Activated CD4-positive, alpha-beta T cell treated with anti-CD3 and anti-CD28 coated beads, Interleukin-10, Interleukin-2, amounts not matched to agents 100 ng/mL and 50 ng/mL, durations not matched to agents 16 hours and 8 hours (primary cell): ENCODE measurements at regions not wholly inside any gene's neighbourhood (a gene's known extent, or its start where the extent isn't known, plus 50 kb on each side); places are given as distances from the start of the nearest gene placed in this dataset.
A peak's percentile ranks its signal among the peaks of the same experiment; 100 is the strongest.
"Not testable (repeated sequence)": the region's sequence is repeated elsewhere in the genome, so short reads cannot be mapped to it uniquely, and the experiment has no call there.

ENCODE experiments used
- DNase-seq: peaks from one replicate; pipeline ENCODE4 v3.0.0-alpha.2; 2020

GRCh38 chr16:35754391-35755369 is 2295.3 kb downstream of the TP53TG3F start:
- DNase-seq: no peak

DNA sequence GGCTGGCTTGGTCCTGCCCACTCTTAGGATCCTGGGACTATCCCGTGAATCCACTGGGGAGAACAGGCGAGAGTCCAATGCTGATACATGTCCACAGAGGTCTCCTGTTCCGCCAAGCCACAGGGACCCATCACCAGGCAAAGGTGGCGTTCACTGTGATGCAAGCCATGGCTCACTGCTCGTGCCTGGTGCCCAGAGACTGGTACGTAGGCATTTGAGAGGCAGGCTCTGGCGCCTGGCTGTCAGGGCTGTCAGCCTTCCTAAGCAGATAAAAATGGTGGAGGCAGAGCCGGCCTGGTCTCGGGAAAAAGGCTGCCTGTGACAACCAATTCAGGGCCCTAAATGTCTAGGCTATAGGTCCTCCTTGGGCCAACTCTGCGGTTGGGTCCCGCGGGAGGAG is 2329.0 kb downstream of the TP53TG3F start:
- no peak for DNase-seq

- no peak for DNase-seq
These were observed 2333.3 kb downstream of the TP53TG3F start for GRCh38 chr16:35792516-35793285.

GRCh38 chr16:35793601-35794000 is 2334.2 kb downstream of the TP53TG3F start:
- no peak for DNase-seq

GRCh38 chr16:35794896-35795295 is 2335.5 kb downstream of the TP53TG3F start:
- no peak for DNase-seq

GRCh38 chr16:35795361-35796029 is 2336.1 kb downstream of the TP53TG3F start:
- no peak for DNase-seq

DNA sequence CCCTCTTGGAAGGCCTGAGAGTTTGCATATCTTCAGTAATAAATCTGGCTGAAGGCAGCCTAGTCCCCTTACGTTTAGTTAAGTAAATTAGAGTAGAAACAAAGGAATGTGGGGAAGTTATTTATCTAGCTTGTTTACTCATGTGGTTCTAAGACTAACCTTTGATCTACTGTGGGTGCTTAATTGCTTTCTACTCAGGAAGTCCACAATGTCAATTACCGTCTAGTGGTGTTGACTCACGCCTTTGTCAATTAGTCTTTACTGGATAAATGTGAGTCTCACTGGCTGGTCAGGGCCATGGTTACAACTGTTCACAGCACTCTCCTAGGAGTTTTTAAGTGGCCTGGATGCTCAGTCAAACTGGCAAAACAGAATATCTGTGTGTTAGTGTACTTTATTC is 2338.4 kb downstream of the TP53TG3F start:
- DNase-seq: no peak

GRCh38 chr16:35798885-35799426 is 2339.5 kb downstream of the TP53TG3F start:
- DNase-seq: no peak

DNA sequence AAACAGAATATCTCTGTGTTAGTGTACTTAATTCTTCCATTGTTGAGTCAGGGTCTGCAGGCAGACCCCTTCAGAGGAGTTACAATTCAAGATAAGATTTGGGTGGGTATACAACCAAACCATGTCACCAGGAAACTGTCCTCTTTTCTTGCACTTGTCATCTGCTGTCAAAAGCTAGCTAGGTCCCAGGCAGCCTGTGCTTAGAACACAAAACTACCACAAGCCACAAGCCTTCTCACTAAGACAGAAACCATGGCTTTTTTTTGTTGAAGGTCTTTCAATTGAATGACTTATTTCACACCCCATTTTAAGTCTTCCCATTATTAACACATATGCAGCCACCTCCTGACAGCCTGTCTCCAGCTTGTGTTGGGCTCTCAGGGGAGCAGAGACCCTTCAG is 2345.1 kb downstream of the TP53TG3F start:
- DNase-seq: not testable (repeated sequence)

- DNase-seq: no peak
These were observed 2363.9 kb downstream of the TP53TG3F start for GRCh38 chr16:35823342-35823741.

DNA sequence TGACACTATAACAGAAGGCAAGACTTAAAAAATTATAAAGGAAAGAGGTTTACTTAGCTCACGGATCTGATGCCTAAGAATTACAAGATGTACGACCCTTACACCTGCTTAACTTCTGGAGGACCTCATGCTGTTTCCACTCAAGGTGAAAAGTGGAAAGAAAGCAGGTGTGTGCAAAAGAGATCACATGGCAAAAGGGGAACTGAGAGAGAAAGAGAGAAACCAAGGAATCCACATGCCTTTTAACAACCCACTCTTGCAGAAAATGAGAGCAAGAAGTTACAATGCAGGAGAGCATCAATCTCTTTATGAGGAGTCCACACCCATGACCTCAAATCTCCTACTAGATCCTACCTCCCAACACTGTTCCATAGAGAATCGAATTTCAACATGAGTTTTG is 2382.2 kb downstream of the TP53TG3F start:
- DNase-seq: no peak

GRCh38 chr16:35862242-35862641 is 2402.8 kb downstream of the TP53TG3F start:
- DNase-seq: no peak

DNA sequence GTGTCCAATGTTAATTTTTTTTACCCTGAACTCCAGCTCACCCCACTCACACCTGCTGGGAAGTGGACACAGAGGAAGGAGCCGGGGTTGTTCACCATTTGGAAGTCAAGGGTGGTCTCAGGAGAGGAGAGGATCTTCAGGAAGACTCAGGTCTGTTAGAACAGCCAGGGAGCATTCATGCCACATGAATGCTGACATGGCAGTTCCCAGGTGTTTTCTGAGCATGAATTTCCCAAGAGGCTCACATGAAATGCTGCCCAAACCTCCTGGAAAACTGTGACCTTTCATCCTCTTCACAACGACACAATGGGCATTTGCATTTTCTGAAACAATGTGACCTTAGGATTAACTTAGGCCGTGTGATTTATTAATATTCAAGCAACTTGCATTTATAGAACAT is 2409.2 kb downstream of the TP53TG3F start:
- no peak for DNase-seq

- DNase-seq: no peak
These were observed 2414.1 kb downstream of the TP53TG3F start for GRCh38 chr16:35873472-35873871.

DNA sequence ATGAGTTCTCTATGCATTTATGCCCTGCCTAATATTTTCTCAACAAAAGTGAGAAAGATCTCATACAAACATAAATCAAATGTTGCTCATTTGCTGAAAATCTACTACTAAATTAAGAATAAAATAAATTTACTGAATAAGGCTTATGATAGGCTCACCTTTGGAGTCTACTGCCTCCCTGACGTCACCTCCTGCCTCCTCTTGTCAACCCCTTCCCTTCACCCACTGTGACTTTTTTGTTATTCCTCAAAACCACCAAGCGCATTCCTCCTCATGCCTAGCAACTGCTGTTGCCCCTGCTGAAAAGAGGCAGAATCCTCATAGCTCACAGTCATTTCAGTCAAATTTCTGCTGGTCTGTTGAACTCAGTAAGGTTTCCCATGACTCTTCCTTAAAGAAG is 2422.2 kb downstream of the TP53TG3F start:
- DNase-seq: no peak

GRCh38 chr16:35906440-35906839 is 2447.0 kb downstream of the TP53TG3F start:
- no peak for DNase-seq

DNA sequence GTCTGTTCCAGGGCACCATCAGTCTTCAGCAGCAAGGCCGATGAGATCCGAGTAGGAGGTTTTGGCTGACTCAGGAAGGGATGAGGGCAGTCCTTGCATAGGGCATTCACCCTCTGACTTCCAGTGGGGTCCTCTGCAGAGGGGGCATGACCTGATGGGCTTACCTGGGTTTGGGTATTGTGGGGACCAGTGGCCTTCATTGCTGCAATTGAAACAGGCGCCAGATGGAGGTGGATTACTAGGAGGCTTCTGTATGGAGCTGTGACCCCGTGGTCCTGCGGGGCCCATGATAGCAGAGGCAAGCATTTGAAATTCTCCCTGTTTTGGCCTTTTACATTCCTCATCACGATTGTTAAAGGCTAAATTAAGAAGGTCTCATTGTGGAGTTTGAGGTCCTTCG is 2448.7 kb downstream of the TP53TG3F start:
- no peak for DNase-seq

DNA sequence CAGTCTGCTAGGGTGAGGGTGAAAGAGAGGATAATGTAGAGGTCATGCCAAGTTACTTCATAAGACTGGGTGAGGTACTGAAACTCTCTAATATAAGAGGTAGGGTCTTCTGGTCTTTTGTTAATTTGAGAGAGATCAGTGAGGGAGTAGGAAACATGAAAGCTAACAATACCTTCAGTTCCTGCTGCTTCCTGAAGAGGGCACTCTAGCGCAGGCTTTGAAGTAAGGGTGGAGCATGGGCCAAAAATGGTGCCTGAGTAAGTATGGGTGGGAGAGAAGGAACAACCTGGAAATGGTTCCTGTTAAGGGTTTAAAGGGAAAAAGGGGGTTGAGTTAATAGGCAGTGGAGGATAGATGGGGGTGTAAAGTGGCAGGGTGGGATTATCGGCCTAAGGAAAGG is 2449.5 kb downstream of the TP53TG3F start:
- DNase-seq: peak; percentile 4

- no peak for DNase-seq
These were observed 2450.0 kb downstream of the TP53TG3F start for GRCh38 chr16:35909351-35909954.

DNA sequence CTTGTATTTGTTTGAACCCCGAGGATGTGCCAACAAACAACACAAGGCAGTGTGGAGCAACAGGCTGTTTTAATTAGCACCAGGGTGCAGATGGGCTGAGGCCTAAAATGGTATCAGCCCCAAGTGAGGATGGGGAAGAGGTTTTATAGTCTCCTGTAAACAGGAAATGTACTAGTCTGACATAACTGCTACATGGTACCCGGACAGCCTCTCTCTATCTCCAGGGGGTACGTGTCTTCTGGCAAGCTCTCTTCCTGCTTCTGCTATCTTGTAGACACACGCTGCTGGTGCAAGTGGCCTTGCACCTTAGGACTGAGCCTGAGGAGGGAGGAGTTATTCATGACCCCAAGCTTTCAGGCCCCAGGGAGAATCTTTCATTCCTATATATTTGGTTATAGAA is 2451.0 kb downstream of the TP53TG3F start:
- no peak for DNase-seq

- DNase-seq: no peak
These were observed 2452.5 kb downstream of the TP53TG3F start for GRCh38 chr16:35911899-35912298.

DNA sequence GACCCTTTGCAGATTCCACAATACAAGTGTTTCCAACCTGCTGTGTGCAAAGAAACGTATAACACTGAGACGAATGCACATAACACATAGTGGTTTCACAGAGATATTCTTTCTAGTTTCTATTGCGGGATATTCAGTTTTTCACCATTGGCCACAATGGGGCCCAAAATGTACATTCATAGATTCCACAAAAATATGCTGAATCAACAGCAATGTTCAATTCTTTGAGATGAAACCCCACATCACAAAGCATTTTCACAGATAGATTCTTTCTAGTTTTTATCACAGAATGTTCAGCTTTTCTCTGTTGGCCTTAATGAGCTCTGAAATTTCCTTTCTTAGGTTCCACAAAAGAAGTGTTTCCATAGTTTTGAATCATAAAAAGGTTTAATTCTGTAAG is 2472.3 kb downstream of the TP53TG3F start:
- no peak for DNase-seq
